ENCODE measurements at regions not wholly inside any gene's neighbourhood (a gene's known extent, or its start where the extent isn't known, plus 50 kb on each side); places are given as distances from the start of the nearest gene placed in this dataset.

DNA sequence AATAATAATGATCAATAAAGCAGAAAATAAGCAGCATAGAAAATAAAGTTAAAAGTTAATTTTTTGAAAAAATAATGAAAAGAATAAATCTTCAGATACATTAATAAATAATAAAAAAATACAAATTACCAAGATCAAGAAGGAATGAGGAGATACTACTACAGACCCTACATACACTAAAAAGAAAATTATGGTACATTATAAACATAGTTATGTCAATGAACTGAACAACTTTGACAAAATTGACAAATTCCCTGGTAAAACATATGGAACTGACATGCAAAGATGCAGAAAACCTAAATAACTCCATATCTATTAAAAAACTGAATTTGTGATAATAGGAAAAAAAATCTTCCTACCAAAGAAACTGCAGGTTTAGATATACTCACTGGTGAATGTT lies 456.7 kb downstream of the PMP22 start:
- Histone ChIP-seq H3K36me3 (ENCODE audit: control insufficient read depth, insufficient read depth, low read length) (no peaks in the 10 kb centered on the region), H3K27ac (ENCODE audit: insufficient read depth, low read depth, low read length, poor library complexity, severe bottlenecking) (no peak overlapping the region), H3K4me3 (ENCODE audit: insufficient read depth, low read depth, low read length) (no peak overlapping the region), H3K9me3 (ENCODE audit: control insufficient read depth, low read length) (no peaks in the 10 kb centered on the region), H3K27me3 (ENCODE audit: control insufficient read depth, insufficient read depth, low read length, poor library complexity, severe bottlenecking) (no peaks in the 10 kb centered on the region), H3K4me1 (ENCODE audit: control insufficient read depth, insufficient read depth, low read length) (peaks cover 8% of the 10 kb centered on the region)

DNA sequence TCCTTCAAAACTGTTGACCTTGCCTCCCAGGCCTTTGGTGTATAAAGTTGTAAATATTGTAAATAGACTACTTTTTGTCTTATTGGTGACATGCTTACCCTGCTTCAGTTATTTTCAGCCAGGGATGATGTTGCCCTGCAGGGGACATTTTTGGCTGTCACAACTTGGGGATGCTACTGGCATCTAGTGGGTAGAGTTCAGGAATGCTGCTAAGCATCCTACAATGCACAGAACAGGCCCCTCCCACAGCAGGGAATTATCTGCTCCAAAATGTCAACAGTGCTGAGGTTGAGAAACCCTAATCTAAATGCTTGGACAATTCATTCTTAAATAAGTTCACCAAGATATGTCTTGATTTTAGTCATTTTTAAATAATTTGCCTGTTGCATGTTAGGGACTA lies 459.8 kb downstream of the PMP22 start:
- H3K36me3 ChIP-seq (ENCODE audit: control insufficient read depth, insufficient read depth, low read length) = no peaks in the 10 kb centered on the region
- no peak overlapping the region for H3K27ac ChIP-seq (ENCODE audit: insufficient read depth, low read depth, low read length, poor library complexity, severe bottlenecking)
- no peaks in the 10 kb centered on the region for H3K27me3 ChIP-seq (ENCODE audit: control insufficient read depth, insufficient read depth, low read length, poor library complexity, severe bottlenecking)
- peaks cover 8% of the 10 kb centered on the region for H3K4me1 ChIP-seq (ENCODE audit: control insufficient read depth, insufficient read depth, low read length)
- H3K4me3 ChIP-seq (ENCODE audit: insufficient read depth, low read depth, low read length) = no peak overlapping the region
- H3K9me3 ChIP-seq (ENCODE audit: control insufficient read depth, low read length) = no peaks in the 10 kb centered on the region

DNA sequence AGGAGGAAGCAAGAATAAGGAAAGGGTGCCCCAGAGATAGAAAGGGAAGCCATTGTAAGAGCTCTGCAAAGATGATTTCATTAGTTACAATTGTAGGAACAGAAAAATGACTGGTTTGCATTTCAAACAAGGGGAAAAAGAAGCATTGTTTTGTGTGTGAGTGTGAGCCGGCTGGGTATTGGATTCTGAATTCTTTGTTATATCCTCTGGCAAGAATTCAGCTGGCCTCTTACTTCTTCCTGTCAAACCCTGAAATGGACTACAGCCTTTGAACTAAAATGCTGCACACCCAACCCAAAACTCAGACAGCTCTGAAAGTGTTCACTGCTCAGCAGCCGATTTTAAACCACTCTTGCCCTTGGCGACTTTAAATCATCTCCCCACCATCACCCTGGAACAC lies 461.3 kb downstream of the PMP22 start:
- Histone ChIP-seq H3K4me3 (ENCODE audit: insufficient read depth, low read depth, low read length) (no peak overlapping the region), H3K27me3 (ENCODE audit: control insufficient read depth, insufficient read depth, low read length, poor library complexity, severe bottlenecking) (no peaks in the 10 kb centered on the region), H3K27ac (ENCODE audit: insufficient read depth, low read depth, low read length, poor library complexity, severe bottlenecking) (no peak overlapping the region), H3K36me3 (ENCODE audit: control insufficient read depth, insufficient read depth, low read length) (no peaks in the 10 kb centered on the region), H3K4me1 (ENCODE audit: control insufficient read depth, insufficient read depth, low read length) (peaks cover 8% of the 10 kb centered on the region), H3K9me3 (ENCODE audit: control insufficient read depth, low read length) (no peaks in the 10 kb centered on the region)
- WGBS, 2 experiments = 69 to 87% methylated on average over 3 of the region's 3 CpGs

DNA sequence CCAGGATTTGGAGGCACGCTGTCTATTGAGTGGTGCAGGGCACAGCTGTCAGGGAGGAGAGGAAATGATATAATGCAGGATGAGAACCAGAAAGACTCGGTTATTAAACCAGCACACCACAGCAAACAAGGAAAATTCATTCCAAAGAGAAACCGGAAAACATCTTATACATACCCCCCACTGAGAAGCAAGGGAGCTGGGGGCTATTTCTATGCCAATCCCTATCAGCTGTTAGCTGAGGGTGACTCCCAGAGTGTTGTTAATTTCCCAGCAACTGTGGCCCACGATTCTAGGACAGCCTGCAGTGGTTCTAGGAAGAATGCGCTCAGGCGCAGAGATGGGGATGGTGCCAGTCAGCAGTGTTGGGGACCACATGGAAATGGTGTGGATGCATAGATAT lies 467.3 kb downstream of the PMP22 start:
- Histone ChIP-seq H3K4me3 (ENCODE audit: insufficient read depth, low read depth, low read length) (no peak overlapping the region), H3K9me3 (ENCODE audit: control insufficient read depth, low read length) (no peaks in the 10 kb centered on the region), H3K4me1 (ENCODE audit: control insufficient read depth, insufficient read depth, low read length) (no peaks in the 10 kb centered on the region), H3K36me3 (ENCODE audit: control insufficient read depth, insufficient read depth, low read length) (no peaks in the 10 kb centered on the region), H3K27me3 (ENCODE audit: control insufficient read depth, insufficient read depth, low read length, poor library complexity, severe bottlenecking) (no peaks in the 10 kb centered on the region), H3K27ac (ENCODE audit: insufficient read depth, low read depth, low read length, poor library complexity, severe bottlenecking) (no peak overlapping the region)
- WGBS, 2 experiments = 84 to 87% methylated on average over 5 to 6 of the region's 6 CpGs

DNA sequence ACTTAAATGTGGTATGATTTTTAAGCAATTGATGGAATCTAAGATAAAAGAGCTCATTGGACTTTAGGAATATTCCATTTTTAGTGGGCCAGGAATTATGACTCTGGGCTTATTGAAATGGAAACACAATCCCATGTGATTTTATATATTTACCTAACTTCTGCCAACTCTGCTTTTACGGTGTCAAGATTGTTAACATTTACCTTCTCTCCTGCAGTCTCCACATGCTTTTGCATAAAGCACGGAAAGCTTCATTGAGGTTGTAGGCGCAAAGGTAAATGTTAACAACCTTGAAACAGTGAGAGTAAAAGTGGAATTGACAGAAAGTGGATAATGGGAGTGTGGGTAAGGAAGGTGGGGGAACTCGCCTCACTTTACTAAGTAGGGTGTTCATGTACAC lies 468.1 kb downstream of the PMP22 start:
- Histone ChIP-seq H3K4me1 (ENCODE audit: control insufficient read depth, insufficient read depth, low read length) (no peaks in the 10 kb centered on the region), H3K27ac (ENCODE audit: insufficient read depth, low read depth, low read length, poor library complexity, severe bottlenecking) (no peak overlapping the region), H3K36me3 (ENCODE audit: control insufficient read depth, insufficient read depth, low read length) (no peaks in the 10 kb centered on the region), H3K27me3 (ENCODE audit: control insufficient read depth, insufficient read depth, low read length, poor library complexity, severe bottlenecking) (no peaks in the 10 kb centered on the region), H3K4me3 (ENCODE audit: insufficient read depth, low read depth, low read length) (no peak overlapping the region), H3K9me3 (ENCODE audit: control insufficient read depth, low read length) (no peaks in the 10 kb centered on the region)
- WGBS, 2 experiments = 94 to 97% methylated on average over 4 of the region's 4 CpGs

DNA sequence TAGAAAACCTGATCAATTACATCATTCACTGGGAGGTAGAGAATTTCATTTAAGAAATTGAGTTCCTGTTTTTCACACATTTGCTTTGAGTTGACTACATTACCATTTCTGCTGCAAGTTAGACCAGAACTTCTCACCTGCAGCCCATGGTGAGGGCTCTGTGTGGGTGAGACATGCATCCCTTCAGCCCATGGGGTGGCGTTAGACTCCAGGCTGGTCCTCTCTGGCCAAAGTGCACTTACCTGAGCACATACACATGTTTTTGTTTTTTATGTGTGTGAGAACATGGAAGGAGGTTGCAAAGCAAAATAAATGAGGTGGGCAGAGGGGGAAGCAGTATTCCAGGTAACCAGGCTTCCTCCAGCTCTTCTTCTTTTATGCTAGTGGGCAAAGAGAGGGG lies 470.2 kb downstream of the PMP22 start:
- Histone ChIP-seq H3K9me3 (ENCODE audit: control insufficient read depth, low read length) (no peaks in the 10 kb centered on the region), H3K27me3 (ENCODE audit: control insufficient read depth, insufficient read depth, low read length, poor library complexity, severe bottlenecking) (no peaks in the 10 kb centered on the region), H3K4me1 (ENCODE audit: control insufficient read depth, insufficient read depth, low read length) (peaks cover 4% of the 10 kb centered on the region), H3K36me3 (ENCODE audit: control insufficient read depth, insufficient read depth, low read length) (no peaks in the 10 kb centered on the region), H3K4me3 (ENCODE audit: insufficient read depth, low read depth, low read length) (no peak overlapping the region), H3K27ac (ENCODE audit: insufficient read depth, low read depth, low read length, poor library complexity, severe bottlenecking) (no peak overlapping the region)
- 81 to 85% methylated on average over 1 of the region's 1 CpG for WGBS, 2 experiments

DNA sequence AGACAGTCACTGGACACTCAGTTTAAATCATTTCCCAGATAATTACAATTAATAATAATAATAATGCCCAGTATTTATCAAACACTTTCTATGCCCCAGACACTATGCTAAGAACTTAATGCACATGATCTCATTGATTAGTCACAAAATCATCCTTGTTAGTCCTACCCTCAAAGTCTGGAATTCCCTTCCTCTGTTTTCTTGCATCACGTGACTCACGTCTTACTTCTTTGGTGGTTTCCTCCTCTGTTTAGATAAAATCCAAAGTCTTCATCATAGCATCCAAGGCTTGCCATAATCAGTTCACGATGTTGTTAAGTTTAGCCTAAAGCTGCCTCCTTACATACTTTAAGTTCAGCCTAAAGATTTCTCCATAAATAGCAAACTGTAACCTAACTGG lies 471.9 kb downstream of the PMP22 start:
- no peaks in the 10 kb centered on the region for H3K36me3 ChIP-seq (ENCODE audit: control insufficient read depth, insufficient read depth, low read length)
- 92 to 96% methylated on average over 3 of the region's 3 CpGs for WGBS, 2 experiments
- no peaks in the 10 kb centered on the region for H3K9me3 ChIP-seq (ENCODE audit: control insufficient read depth, low read length)
- H3K27me3 ChIP-seq (ENCODE audit: control insufficient read depth, insufficient read depth, low read length, poor library complexity, severe bottlenecking) = no peaks in the 10 kb centered on the region
- peaks cover 4% of the 10 kb centered on the region for H3K4me1 ChIP-seq (ENCODE audit: control insufficient read depth, insufficient read depth, low read length)
- H3K27ac ChIP-seq (ENCODE audit: insufficient read depth, low read depth, low read length, poor library complexity, severe bottlenecking) = no peak overlapping the region
- H3K4me3 ChIP-seq (ENCODE audit: insufficient read depth, low read depth, low read length) = no peak overlapping the region

DNA sequence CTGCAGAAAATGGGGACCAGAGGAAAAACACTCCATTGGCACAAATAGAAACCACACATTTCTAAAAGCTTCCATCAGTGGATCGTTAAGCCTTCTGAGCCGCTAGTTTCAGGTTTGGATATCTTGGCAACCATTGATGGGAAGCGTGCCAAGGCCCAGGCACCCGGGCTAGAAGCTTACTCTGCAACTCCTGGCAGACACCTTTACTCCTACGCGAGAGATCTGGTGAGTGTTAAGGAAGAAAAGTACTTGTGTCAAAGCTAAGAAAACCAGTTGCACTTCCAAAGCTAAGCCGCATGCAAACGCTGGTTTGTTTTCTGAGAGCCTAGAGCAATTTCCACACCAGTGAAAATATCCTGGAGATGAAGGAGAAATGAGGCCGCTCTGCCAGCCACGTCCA lies 472.4 kb downstream of the PMP22 start:
- H3K27me3 ChIP-seq (ENCODE audit: control insufficient read depth, insufficient read depth, low read length, poor library complexity, severe bottlenecking) = no peaks in the 10 kb centered on the region
- H3K9me3 ChIP-seq (ENCODE audit: control insufficient read depth, low read length) = no peaks in the 10 kb centered on the region
- H3K4me1 ChIP-seq (ENCODE audit: control insufficient read depth, insufficient read depth, low read length) = peaks cover 4% of the 10 kb centered on the region
- WGBS, 2 experiments = 92 to 96% methylated on average over 10 of the region's 10 CpGs
- H3K4me3 ChIP-seq (ENCODE audit: insufficient read depth, low read depth, low read length) = no peak overlapping the region
- H3K36me3 ChIP-seq (ENCODE audit: control insufficient read depth, insufficient read depth, low read length) = no peaks in the 10 kb centered on the region
- H3K27ac ChIP-seq (ENCODE audit: insufficient read depth, low read depth, low read length, poor library complexity, severe bottlenecking) = no peak overlapping the region

DNA sequence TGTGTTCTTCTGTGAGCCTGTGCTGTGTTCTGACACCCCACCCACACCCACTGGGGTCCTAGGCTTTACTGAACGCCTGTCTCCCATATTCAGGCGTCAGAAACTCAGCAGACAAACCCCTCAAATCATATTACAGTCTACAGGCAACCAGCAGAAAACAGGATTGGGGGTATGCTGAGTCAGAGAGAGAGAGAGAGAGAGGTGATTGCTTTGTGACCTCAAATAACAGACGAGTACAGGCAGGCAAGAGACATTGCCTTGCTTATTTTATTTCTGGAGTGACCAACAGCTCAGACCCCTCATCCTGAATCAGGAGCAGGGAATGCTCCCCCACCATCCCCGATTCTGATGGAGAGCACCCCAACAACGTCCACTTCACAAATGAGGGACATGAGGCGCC lies 473.9 kb downstream of the PMP22 start:
- Histone ChIP-seq H3K9me3 (ENCODE audit: control insufficient read depth, low read length) (no peaks in the 10 kb centered on the region), H3K4me1 (ENCODE audit: control insufficient read depth, insufficient read depth, low read length) (peaks cover 4% of the 10 kb centered on the region), H3K27ac (ENCODE audit: insufficient read depth, low read depth, low read length, poor library complexity, severe bottlenecking) (no peak overlapping the region), H3K27me3 (ENCODE audit: control insufficient read depth, insufficient read depth, low read length, poor library complexity, severe bottlenecking) (no peaks in the 10 kb centered on the region), H3K4me3 (ENCODE audit: insufficient read depth, low read depth, low read length) (no peak overlapping the region), H3K36me3 (ENCODE audit: control insufficient read depth, insufficient read depth, low read length) (no peaks in the 10 kb centered on the region)
- WGBS, 2 experiments = 82 to 86% methylated on average over 4 to 6 of the region's 6 CpGs

DNA sequence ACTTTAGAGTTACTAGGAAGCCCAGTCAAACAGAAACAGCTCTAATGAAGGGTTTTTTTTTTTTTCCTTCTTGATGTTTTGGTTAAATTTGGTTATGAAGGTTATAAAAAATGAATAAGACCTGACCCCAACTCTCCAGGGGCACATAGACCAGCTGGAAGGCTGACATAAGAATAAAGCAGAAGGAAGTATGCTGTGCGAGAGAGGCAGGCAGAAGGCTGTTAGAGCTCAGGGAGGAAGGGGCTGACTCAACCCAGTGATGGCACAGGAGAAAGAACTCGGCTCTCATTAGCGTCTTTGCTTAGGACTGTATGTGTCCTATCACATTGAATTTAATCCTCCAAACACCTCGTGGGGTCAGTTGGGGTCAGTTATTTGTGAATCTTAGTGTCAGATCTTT lies 474.6 kb downstream of the PMP22 start:
- no peaks in the 10 kb centered on the region for H3K27me3 ChIP-seq (ENCODE audit: control insufficient read depth, insufficient read depth, low read length, poor library complexity, severe bottlenecking)
- H3K9me3 ChIP-seq (ENCODE audit: control insufficient read depth, low read length) = no peaks in the 10 kb centered on the region
- no peaks in the 10 kb centered on the region for H3K36me3 ChIP-seq (ENCODE audit: control insufficient read depth, insufficient read depth, low read length)
- no peak overlapping the region for H3K27ac ChIP-seq (ENCODE audit: insufficient read depth, low read depth, low read length, poor library complexity, severe bottlenecking)
- peaks cover 4% of the 10 kb centered on the region for H3K4me1 ChIP-seq (ENCODE audit: control insufficient read depth, insufficient read depth, low read length)
- H3K4me3 ChIP-seq (ENCODE audit: insufficient read depth, low read depth, low read length) = no peak overlapping the region
- WGBS, 2 experiments = 69 to 80% methylated on average over 4 of the region's 4 CpGs

DNA sequence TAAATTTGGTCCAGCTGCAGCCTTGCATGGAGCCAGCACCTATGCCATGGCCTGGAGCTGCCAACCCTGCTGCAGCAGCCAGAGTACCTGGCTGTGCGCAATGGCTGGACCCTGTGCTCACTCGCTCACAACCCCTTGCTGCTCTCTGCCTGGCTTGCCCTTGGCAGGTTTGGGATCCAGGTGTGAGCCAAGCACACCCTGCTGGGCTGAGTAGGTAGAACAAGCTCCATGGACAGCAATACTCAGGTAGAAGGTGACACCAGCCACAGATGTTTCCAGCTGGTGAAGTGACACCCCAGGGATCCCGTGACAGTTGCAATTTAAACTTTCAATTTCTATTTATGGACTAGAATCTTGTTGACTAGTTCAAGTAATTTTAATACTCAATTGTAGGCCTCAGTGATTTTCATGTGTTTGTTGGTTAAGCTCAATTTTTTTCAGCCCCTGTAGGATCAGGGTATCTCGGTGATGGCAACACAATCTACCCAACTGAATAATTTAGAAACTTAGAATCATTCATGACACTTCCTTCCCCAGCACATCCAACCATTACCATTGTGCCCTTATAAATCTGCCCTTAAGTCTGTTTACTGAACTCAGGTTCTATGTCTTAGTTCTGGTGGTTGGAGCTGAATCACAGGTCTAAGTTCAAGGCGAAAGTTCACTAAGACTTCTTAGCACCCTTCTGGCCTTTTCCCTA lies 480.0 kb downstream of the PMP22 start:
- Histone ChIP-seq H3K27ac (ENCODE audit: insufficient read depth, low read depth, low read length, poor library complexity, severe bottlenecking) (no peak overlapping the region), H3K4me3 (ENCODE audit: insufficient read depth, low read depth, low read length) (no peak overlapping the region), H3K9me3 (ENCODE audit: control insufficient read depth, low read length) (no peaks in the 10 kb centered on the region), H3K27me3 (ENCODE audit: control insufficient read depth, insufficient read depth, low read length, poor library complexity, severe bottlenecking) (no peaks in the 10 kb centered on the region), H3K36me3 (ENCODE audit: control insufficient read depth, insufficient read depth, low read length) (no peaks in the 10 kb centered on the region), H3K4me1 (ENCODE audit: control insufficient read depth, insufficient read depth, low read length) (peaks cover 5% of the 10 kb centered on the region)
- WGBS, 2 experiments = 82 to 86% methylated on average over 5 of the region's 5 CpGs

All from ectodermal cell (in vitro differentiated cells).